Neuronal stem cell (in vitro differentiated cells): ENCODE measurements at regions not wholly inside any gene's neighbourhood (a gene's known extent, or its start where the extent isn't known, plus 50 kb on each side); places are given as distances from the start of the nearest gene placed in this dataset.

Source experiments
- DNase-seq: peaks from one replicate; pipeline ENCODE4 v3.0.0-alpha.2; 2013; ENCODE audit warnings: low spot score
- H2AFZ ChIP-seq: one replicate; pipeline ENCODE4 v1.6.1; 2013; ENCODE audit warnings: mild to moderate bottlenecking, low read length, inconsistent platforms
- H2AK5ac ChIP-seq: 2 replicates; pipeline ENCODE4 v1.6.1; 2013; ENCODE audit warnings: low read depth, mild to moderate bottlenecking, inconsistent platforms, low read length, moderate library complexity, mixed read lengths
- H2BK120ac ChIP-seq: 2 replicates; pipeline ENCODE4 v1.6.1; 2013; ENCODE audit warnings: low read depth, mild to moderate bottlenecking, inconsistent platforms, low read length, moderate library complexity, mixed read lengths
- H2BK12ac ChIP-seq: one replicate; pipeline ENCODE4 v1.6.1; 2013; ENCODE audit warnings: low read length, inconsistent platforms
- H2BK15ac ChIP-seq: 2 replicates; pipeline ENCODE4 v1.6.1; 2013; ENCODE audit warnings: mild to moderate bottlenecking, low read length, inconsistent platforms, mixed read lengths
- H2BK5ac ChIP-seq: one replicate; pipeline ENCODE4 v1.6.1; 2013; ENCODE audit warnings: inconsistent platforms, mild to moderate bottlenecking, low read length, moderate library complexity
- H3K14ac ChIP-seq: one replicate; pipeline ENCODE4 v1.6.1; 2013; ENCODE audit warnings: low read length, inconsistent platforms
- H3K18ac ChIP-seq: 2 replicates; pipeline ENCODE4 v1.6.1; 2013; ENCODE audit warnings: low read length, inconsistent platforms
- H3K23ac ChIP-seq: 2 replicates; pipeline ENCODE4 v1.6.1; 2013; ENCODE audit warnings: low read depth, mild to moderate bottlenecking, mixed read lengths, low read length, inconsistent platforms; ENCODE audit not compliant: poor library complexity
- H3K27ac ChIP-seq: replicated peaks from 3 replicates; pipeline ENCODE4 v1.5.1; 2013; ENCODE audit warnings: low read length, inconsistent platforms
- H3K27me3 ChIP-seq, 3 experiments: 2 replicates each; pipeline ENCODE4 v1.6.1; 2013; ENCODE audit warnings: low read length in 3 of 3, mild to moderate bottlenecking in 2 of 3, inconsistent platforms in 1 of 3, low read depth in 1 of 3, mixed read lengths in 1 of 3, moderate library complexity in 1 of 3; ENCODE audit not compliant: control insufficient read depth in 3 of 3, insufficient read depth in 3 of 3
- H3K36me3 ChIP-seq, 2 donors: replicated peaks in 1 of 2; 2 replicates each; pipeline ENCODE4 v1.6.1; 2013; ENCODE audit warnings: low read length in 2 of 2; ENCODE audit not compliant: control insufficient read depth in 2 of 2, insufficient read depth in 2 of 2
- H3K4ac ChIP-seq: 2 replicates; pipeline ENCODE4 v1.6.1; 2013; ENCODE audit warnings: inconsistent platforms, mild to moderate bottlenecking, low read length, moderate library complexity
- H3K4me1 ChIP-seq, 2 donors: 1 replicate in 1 of 2; 2 replicates in 1 of 2; pipeline ENCODE4 v1.6.1; 2013; ENCODE audit warnings: low read length in 2 of 2, low read depth in 1 of 2; ENCODE audit not compliant: control insufficient read depth in 2 of 2, insufficient read depth in 1 of 2
- H3K4me2 ChIP-seq: one replicate; pipeline ENCODE4 v1.6.1; 2013; ENCODE audit warnings: mild to moderate bottlenecking, low read length, inconsistent platforms; ENCODE audit not compliant: insufficient read depth, poor library complexity, severe bottlenecking
- H3K4me3 ChIP-seq, 2 donors: 2 replicates each; pipeline ENCODE4 v1.5.1; 2013; ENCODE audit warnings: low read length in 2 of 2, mild to moderate bottlenecking in 2 of 2, inconsistent platforms in 1 of 2, moderate library complexity in 1 of 2
- H3K79me1 ChIP-seq: one replicate; pipeline ENCODE4 v1.6.1; 2013; ENCODE audit warnings: low read depth, mild to moderate bottlenecking, inconsistent platforms, low read length, moderate library complexity
- H3K9ac ChIP-seq: one replicate; pipeline ENCODE4 v1.6.1; 2013; ENCODE audit warnings: mild to moderate bottlenecking, low read depth, low read length, inconsistent platforms; ENCODE audit not compliant: poor library complexity
- H3K9me3 ChIP-seq, 2 donors: replicated peaks in 1 of 2; 2 replicates each; pipeline versions ENCODE3 to v1.6.1; 2013; ENCODE audit warnings: low read length in 2 of 2, mild to moderate bottlenecking in 2 of 2, inconsistent platforms in 1 of 2, low read depth in 1 of 2, mixed read lengths in 1 of 2, moderate library complexity in 1 of 2; ENCODE audit not compliant: control insufficient read depth in 2 of 2, insufficient read depth in 1 of 2
- H4K8ac ChIP-seq: one replicate; pipeline ENCODE4 v1.6.1; 2013; ENCODE audit warnings: low read depth, mild to moderate bottlenecking, inconsistent platforms, low read length, moderate library complexity
- H4K91ac ChIP-seq: one replicate; pipeline ENCODE4 v1.6.1; 2013; ENCODE audit warnings: low read length, low read depth, mild to moderate bottlenecking, inconsistent platforms; ENCODE audit not compliant: poor library complexity
- whole genome bisulfite sequencing, 2 donors: extraction: QIAGEN DNeasy Blood & Tissue Kit; methylation state at CpG; one replicate each; pipeline ENCODE4 v1.1.7; 2013; ENCODE audit warnings: missing lambda C conversion rate in 2 of 2, mixed read lengths in 1 of 2; ENCODE audit not compliant: insufficient read length in 2 of 2, insufficient replicate concordance in 1 of 2; ENCODE audit errors: extremely low coverage in 2 of 2; 5-methylcytosine and 5-hydroxymethylcytosine counted together

DNA sequence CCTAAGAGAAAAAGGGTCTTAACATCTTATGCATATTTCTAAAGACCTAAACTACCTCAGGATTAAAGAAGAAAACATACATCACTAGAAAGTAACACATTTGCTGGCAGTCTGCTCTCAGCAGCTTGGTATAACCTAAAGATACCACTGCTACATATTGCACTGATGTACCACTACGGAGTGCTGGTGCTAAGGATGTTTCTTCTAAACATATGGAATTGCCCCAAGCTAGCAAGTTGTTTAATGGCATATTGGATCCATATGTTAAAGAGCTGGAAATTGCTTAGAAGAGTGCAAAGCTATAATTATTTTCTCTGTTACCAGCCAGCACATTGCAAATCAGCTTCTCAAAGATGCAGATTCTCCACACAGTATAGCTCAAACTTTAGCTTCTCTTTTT lies 436.5 kb upstream of the GALNTL6 start:
- H3K4me3 ChIP-seq: no peak overlapping the region
- H2BK15ac ChIP-seq: no peak overlapping the region
- no peak overlapping the region for H4K91ac ChIP-seq
- no peak overlapping the region for H2AK5ac ChIP-seq
- H3K4me1 ChIP-seq: no peaks in the 10 kb centered on the region
- no peak for DNase-seq
- H3K14ac ChIP-seq: no peak overlapping the region
- H3K4ac ChIP-seq: no peak overlapping the region
- no peak overlapping the region for H2BK5ac ChIP-seq
- no peak overlapping the region for H3K9ac ChIP-seq
- H4K8ac ChIP-seq: no peak overlapping the region
- no peak overlapping the region for H3K27ac ChIP-seq
- H3K79me1 ChIP-seq: no peaks in the 10 kb centered on the region
- H3K27me3 ChIP-seq: no peaks in the 10 kb centered on the region
- H3K36me3 ChIP-seq: no peaks in the 10 kb centered on the region
- no peak overlapping the region for H3K4me2 ChIP-seq
- WGBS, 2 donors: no CpG with 5 or more reads among the region's 1 CpG
- H3K9me3 ChIP-seq: no peaks in the 10 kb centered on the region
- no peak overlapping the region for H2BK12ac ChIP-seq
- no peak overlapping the region for H3K23ac ChIP-seq
- no peak overlapping the region for H2BK120ac ChIP-seq
- no peak overlapping the region for H3K18ac ChIP-seq
- no peak overlapping the region for H2AFZ ChIP-seq

DNA sequence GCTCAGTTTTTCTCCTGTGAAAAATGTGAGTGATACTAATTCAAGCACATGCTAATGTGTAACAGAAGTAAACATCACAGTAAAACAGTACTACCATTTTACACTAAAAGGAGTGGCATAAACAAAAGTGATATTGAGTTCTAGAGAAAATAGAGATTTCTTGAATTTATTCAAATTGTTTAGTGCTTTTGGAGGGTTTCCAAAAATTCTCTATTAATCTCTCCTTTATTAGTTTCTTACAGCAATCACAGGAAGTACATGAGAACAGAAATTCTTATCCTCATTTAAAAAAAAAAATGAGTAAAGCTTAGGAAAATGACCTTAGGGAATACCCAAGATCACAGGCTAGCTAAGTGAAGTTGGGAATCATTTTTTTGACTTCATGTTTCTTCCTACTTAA lies 459.7 kb upstream of the GALNTL6 start:
- no peaks in the 10 kb centered on the region for H3K27me3 ChIP-seq
- H3K4me1 ChIP-seq: no peaks in the 10 kb centered on the region
- H3K79me1 ChIP-seq: no peaks in the 10 kb centered on the region
- H2AFZ ChIP-seq: no peak overlapping the region
- no peak overlapping the region for H3K4me3 ChIP-seq
- H4K91ac ChIP-seq: no peak overlapping the region
- no peaks in the 10 kb centered on the region for H3K36me3 ChIP-seq
- H3K23ac ChIP-seq: no peak overlapping the region
- H3K9me3 ChIP-seq: no peaks in the 10 kb centered on the region
- H3K4ac ChIP-seq: no peak overlapping the region
- no peak overlapping the region for H3K27ac ChIP-seq
- no peak overlapping the region for H3K4me2 ChIP-seq
- H2AK5ac ChIP-seq: no peak overlapping the region
- H3K18ac ChIP-seq: no peak overlapping the region
- no peak overlapping the region for H3K14ac ChIP-seq
- H2BK120ac ChIP-seq: no peak overlapping the region
- no peak overlapping the region for H4K8ac ChIP-seq
- no peak overlapping the region for H2BK12ac ChIP-seq
- no peak overlapping the region for H2BK15ac ChIP-seq
- DNase-seq: no peak
- no peak overlapping the region for H3K9ac ChIP-seq
- H2BK5ac ChIP-seq: no peak overlapping the region

DNA sequence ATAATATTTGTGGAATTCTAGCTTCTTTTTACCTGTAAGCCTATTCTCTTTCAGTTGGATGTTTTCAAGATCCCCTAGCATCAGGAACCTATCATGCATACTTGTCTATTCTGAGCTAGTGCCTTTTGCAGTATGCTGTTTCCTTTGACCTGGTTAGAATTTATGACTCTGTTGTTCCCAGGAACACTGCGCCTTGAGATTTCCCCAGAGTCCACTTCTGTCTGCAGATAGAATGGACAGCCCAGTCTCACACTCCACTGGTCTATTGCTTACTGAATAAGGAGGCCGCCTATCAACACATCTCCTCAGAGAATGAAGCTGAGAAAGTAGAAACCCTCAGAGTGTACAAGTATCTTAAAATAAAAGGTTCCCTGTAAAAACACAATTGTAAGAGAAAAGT lies 465.1 kb upstream of the GALNTL6 start:
- Histone ChIP-seq H3K9ac (no peak overlapping the region), H2AK5ac (no peak overlapping the region), H3K23ac (no peak overlapping the region), H3K4ac (no peak overlapping the region), H2BK12ac (no peak overlapping the region), H2AFZ (no peak overlapping the region), H3K27ac (no peak overlapping the region), H3K4me2 (no peak overlapping the region), H3K27me3 (no peaks in the 10 kb centered on the region), H4K91ac (no peak overlapping the region), H4K8ac (no peak overlapping the region), H2BK120ac (no peak overlapping the region), H2BK5ac (no peak overlapping the region), H3K79me1 (no peaks in the 10 kb centered on the region), H3K4me1 (no peaks in the 10 kb centered on the region), H3K4me3 (no peak overlapping the region), H3K14ac (no peak overlapping the region), H3K18ac (no peak overlapping the region), H2BK15ac (no peak overlapping the region), H3K9me3 (no peaks in the 10 kb centered on the region), H3K36me3 (no peaks in the 10 kb centered on the region)
- DNase-seq: no peak
- WGBS, 2 donors: no CpG with 5 or more reads among the region's 2 CpGs

DNA sequence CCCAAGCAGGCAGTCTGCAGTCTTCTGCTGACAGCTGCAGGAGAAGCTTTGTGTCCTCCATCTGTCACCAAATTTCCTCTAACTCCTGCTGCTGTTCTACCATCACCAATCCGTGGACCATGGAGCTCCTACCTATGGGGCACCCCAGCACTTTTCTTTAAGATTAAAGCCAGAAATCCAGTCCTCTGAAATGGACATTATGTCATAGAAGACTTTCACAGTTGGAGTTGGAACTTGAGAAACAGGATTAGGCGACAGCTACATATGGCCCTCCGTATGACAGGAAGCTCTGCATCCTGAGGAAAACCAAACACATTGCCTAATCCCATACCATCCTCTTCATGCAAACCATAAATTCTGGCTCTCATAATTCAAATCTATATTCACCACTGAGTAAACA lies 470.6 kb upstream of the GALNTL6 start:
- Histone ChIP-seq H3K79me1 (no peaks in the 10 kb centered on the region), H4K91ac (no peak overlapping the region), H3K9me3 (no peaks in the 10 kb centered on the region), H2BK5ac (no peak overlapping the region), H3K4me1 (no peaks in the 10 kb centered on the region), H3K18ac (no peak overlapping the region), H3K9ac (no peak overlapping the region), H2AFZ (no peak overlapping the region), H3K27me3 (no peaks in the 10 kb centered on the region), H4K8ac (no peak overlapping the region), H2BK120ac (no peak overlapping the region), H3K4ac (no peak overlapping the region), H3K27ac (no peak overlapping the region), H2BK12ac (no peak overlapping the region), H3K14ac (no peak overlapping the region), H3K4me2 (no peak overlapping the region), H3K4me3 (no peak overlapping the region), H3K36me3 (no peaks in the 10 kb centered on the region), H3K23ac (no peak overlapping the region), H2BK15ac (no peak overlapping the region), H2AK5ac (no peak overlapping the region)
- no peak for DNase-seq
- WGBS, 2 donors: no CpG with 5 or more reads among the region's 3 CpGs
